ENCODE measurements at regions not wholly inside any gene's neighbourhood (a gene's known extent, or its start where the extent isn't known, plus 50 kb on each side); places are given as distances from the start of the nearest gene placed in this dataset.

- Histone ChIP-seq H3F3A (replicated peaks; ENCODE audit: insufficient read depth) (peaks cover 38% of the 10 kb centered on the region), H3K36me3 (replicated peaks in 1 of 2; ENCODE audit: control insufficient read depth in 1 of 2, insufficient read depth in 2 of 2, low read length in 1 of 2) (peaks cover 10 to 23% of the 10 kb centered on the region in 2 experiments), H3K27me3 (ENCODE audit: insufficient read depth) (no peaks in the 10 kb centered on the region), H3K79me2 (ENCODE audit: insufficient read depth) (peaks cover 63% of the 10 kb centered on the region), H3K9ac (peak overlapping the region; percentile 72; the same call in 1 of the 2 replicates), H3K9me2 (no peaks in the 10 kb centered on the region), H3K4me1 (ENCODE audit: control insufficient read depth in 1 of 2, insufficient read depth in 2 of 2, low read depth in 1 of 2, low read length in 1 of 2) (peaks cover 12 to 18% of the 10 kb centered on the region in 2 experiments), H3K4me3 (ENCODE audit: low read depth in 2 of 2, low read length in 1 of 2) (peak overlapping the region; percentile 40 to 42; a peak in 3 of 4 replicates), H3K27ac (ENCODE audit: low read depth in 2 of 2, low read length in 1 of 2) (peak overlapping the region; percentile 42 to 67), H2AFZ (ENCODE audit: low read depth) (peak overlapping the region; percentile 45; the same call in 1 of the 2 replicates), H3K4me2 (peak overlapping the region; percentile 70), H3K9me3 (no peaks in the 10 kb centered on the region), H4K20me1 (ENCODE audit: insufficient read depth) (no peaks in the 10 kb centered on the region)
- 16% methylated on average over 5 of the region's 5 CpGs for WGBS (ENCODE audit: low lambda C conversion rate)
- CTCF ChIA-PET: interaction anchor here (0.6 kb wide), 1 partner anchor 44 kb away, joined by 4 read pairs; no protein-coding TSS in a partner anchor
- POLR2A ChIA-PET: interaction anchor here (1.0 kb wide), 1 partner anchor 10 kb away, joined by 3 read pairs; no protein-coding TSS in a partner anchor
- TF ChIP-seq TEAD4 (IDR thresholded peaks at IDR 0.05; ENCODE audit: borderline replicate concordance, insufficient read depth) (no peak), FOXM1 (IDR thresholded peaks at IDR 0.05; ENCODE audit: low read depth) (no peak), USF2 (IDR thresholded peaks at IDR 0.05; ENCODE audit: borderline replicate concordance, low read depth, low read length) (no peak), SMC3 (IDR thresholded peaks at IDR 0.05; ENCODE audit: low read depth, low read length) (no peak), GABPA (IDR thresholded peaks at IDR 0.05; ENCODE audit: low read depth) (no peak), FOXJ3 (CRISPR knock-in tag; IDR thresholded peaks at IDR 0.05) (no peak), ZBTB33 (IDR thresholded peaks at IDR 0.05; ENCODE audit: borderline replicate concordance, low read depth) (no peak), JUND (IDR thresholded peaks at IDR 0.05) (no peak), TAF1 (IDR thresholded peaks at IDR 0.05; ENCODE audit: borderline replicate concordance, low read depth, low read length) (no peak), EZH2phosphoT487 (IDR thresholded peaks at IDR 0.05; ENCODE audit: borderline replicate concordance, low read depth) (no peak), CHD2 (IDR thresholded peaks at IDR 0.05; ENCODE audit: low read length, partially characterized antibody) (no peak), PBX3 (IDR thresholded peaks at IDR 0.05) (no peak), GATA2 (CRISPR knock-in tag; IDR thresholded peaks at IDR 0.05) (no peak), IRF3 (IDR thresholded peaks at IDR 0.05; ENCODE audit: low read depth, low read length) (no peak), MXI1 (IDR thresholded peaks at IDR 0.05; ENCODE audit: low read depth, low read length) (no peak), POLR2AphosphoS5 (IDR thresholded peaks at IDR 0.05; ENCODE audit: low read depth, low read length) (no peak)
- DNase-seq: no peak
These were observed 106.4 kb upstream of the PRSS16 start for GRCh38 chr6:27140999-27141528.
